H9 (cell line): ENCODE measurements at regions not wholly inside any gene's neighbourhood (a gene's known extent, or its start where the extent isn't known, plus 50 kb on each side); places are given as distances from the start of the nearest gene placed in this dataset.

Experiments used
- DNase-seq: peaks from one replicate; pipeline ENCODE4 v3.0.0-alpha.2; 2017
- H2AFZ ChIP-seq: one replicate; pipeline ENCODE4 v1.6.1; 2013; ENCODE audit warnings: mild to moderate bottlenecking, low read length, control low read depth, moderate library complexity
- H2AK5ac ChIP-seq: 2 replicates; pipeline ENCODE4 v1.6.1; 2013; ENCODE audit warnings: low read length, control low read depth, mixed read lengths; ENCODE audit not compliant: insufficient read length
- H2BK120ac ChIP-seq: one replicate; pipeline ENCODE4 v1.6.1; 2013; ENCODE audit warnings: low read depth, mild to moderate bottlenecking, low read length, control low read depth, inconsistent platforms; ENCODE audit not compliant: poor library complexity, severe bottlenecking
- H2BK12ac ChIP-seq: 2 replicates; pipeline ENCODE4 v1.6.1; 2013; ENCODE audit warnings: low read length, control low read depth, mixed read lengths, low read depth; ENCODE audit not compliant: insufficient read length
- H2BK15ac ChIP-seq: 2 replicates; pipeline ENCODE4 v1.6.1; 2013; ENCODE audit warnings: low read depth, low read length, control low read depth
- H2BK20ac ChIP-seq: one replicate; pipeline ENCODE4 v1.6.1; 2013; ENCODE audit warnings: low read depth, mild to moderate bottlenecking, low read length, control low read depth, inconsistent platforms; ENCODE audit not compliant: poor library complexity, severe bottlenecking
- H2BK5ac ChIP-seq: 2 replicates; pipeline ENCODE4 v1.6.1; 2013; ENCODE audit warnings: low read length, control low read depth, mixed read lengths; ENCODE audit not compliant: insufficient read length
- H3K14ac ChIP-seq: 2 replicates; pipeline ENCODE4 v1.6.1; 2013; ENCODE audit warnings: low read length, control low read depth; ENCODE audit not compliant: insufficient read depth
- H3K18ac ChIP-seq: 2 replicates; pipeline ENCODE4 v1.6.1; 2013; ENCODE audit warnings: low read depth, mild to moderate bottlenecking, mixed read lengths, low read length, control low read depth; ENCODE audit not compliant: insufficient read length
- H3K23ac ChIP-seq: 2 replicates; pipeline ENCODE4 v1.6.1; 2013; ENCODE audit warnings: low read length, control low read depth, mixed read lengths, low read depth; ENCODE audit not compliant: insufficient read length
- H3K23me2 ChIP-seq: 2 replicates; pipeline ENCODE4 v1.6.1; 2013; ENCODE audit warnings: low read depth, mild to moderate bottlenecking, mixed read lengths, low read length, control low read depth; ENCODE audit not compliant: insufficient read length, poor library complexity, severe bottlenecking
- H3K27ac ChIP-seq: 2 replicates; pipeline ENCODE4 v1.5.1; 2013; ENCODE audit warnings: low read length, control low read depth, mixed read lengths, low read depth; ENCODE audit not compliant: insufficient read length
- H3K27me3 ChIP-seq: 2 replicates; pipeline ENCODE4 v1.6.1; 2013; ENCODE audit warnings: low read length, control low read depth, inconsistent platforms; ENCODE audit not compliant: insufficient read depth
- H3K4ac ChIP-seq: 2 replicates; pipeline ENCODE4 v1.6.1; 2013; ENCODE audit warnings: low read depth, mild to moderate bottlenecking, control low read depth, inconsistent platforms, low read length, moderate library complexity
- H3K4me1 ChIP-seq: 2 replicates; pipeline ENCODE4 v1.6.1; 2013; ENCODE audit warnings: low read length, control low read depth, inconsistent platforms; ENCODE audit not compliant: insufficient read depth
- H3K4me2 ChIP-seq: 2 replicates; pipeline ENCODE4 v1.6.1; 2013; ENCODE audit warnings: low read length, control low read depth, mixed read lengths; ENCODE audit not compliant: insufficient read length, insufficient read depth
- H3K56ac ChIP-seq: 2 replicates; pipeline ENCODE4 v1.6.1; 2013; ENCODE audit warnings: low read depth, mild to moderate bottlenecking, mixed read lengths, low read length, control low read depth; ENCODE audit not compliant: insufficient read length
- H3K79me1 ChIP-seq: 2 replicates; pipeline ENCODE4 v1.6.1; 2013; ENCODE audit warnings: low read depth, mild to moderate bottlenecking, moderate library complexity, low read length, control low read depth, inconsistent platforms; ENCODE audit not compliant: insufficient read depth, poor library complexity, severe bottlenecking
- H3K79me2 ChIP-seq: 2 replicates; pipeline ENCODE4 v1.6.1; 2013; ENCODE audit warnings: low read length, control low read depth, inconsistent platforms; ENCODE audit not compliant: insufficient read depth
- H3K9ac ChIP-seq: 2 replicates; pipeline ENCODE4 v1.6.1; 2013; ENCODE audit warnings: low read length, control low read depth, mixed read lengths; ENCODE audit not compliant: insufficient read length; ENCODE audit errors: extremely low read depth
- H3K9me3 ChIP-seq: one replicate; pipeline ENCODE4 v1.6.1; 2013; ENCODE audit warnings: low read depth, low read length, inconsistent platforms; ENCODE audit not compliant: control insufficient read depth
- H3T11ph ChIP-seq: one replicate; pipeline ENCODE4 v1.6.1; 2013; ENCODE audit warnings: mild to moderate bottlenecking, low read length, control low read depth, inconsistent platforms
- H4K20me1 ChIP-seq: one replicate; pipeline ENCODE4 v1.6.1; 2013; ENCODE audit not compliant: control insufficient read depth, insufficient read length, insufficient read depth
- H4K5ac ChIP-seq: 2 replicates; pipeline ENCODE4 v1.6.1; 2013; ENCODE audit warnings: low read depth, mild to moderate bottlenecking, mixed read lengths, low read length, control low read depth; ENCODE audit not compliant: insufficient read length
- H4K8ac ChIP-seq: replicated peaks from 2 replicates; pipeline ENCODE4 v1.6.1; 2013; ENCODE audit warnings: low read length, control low read depth, mixed read lengths, low read depth; ENCODE audit not compliant: insufficient read length
- H4K91ac ChIP-seq: 2 replicates; pipeline ENCODE4 v1.6.1; 2013; ENCODE audit warnings: low read depth, mild to moderate bottlenecking, moderate library complexity, mixed read lengths, low read length, control low read depth; ENCODE audit not compliant: insufficient read length
- H3K27ac Mint-ChIP-seq, 3 experiments: 2 replicates in 2 of 3; 3 replicates in 1 of 3; pipeline ENCODE4 v1.8.0; 2020 to 2021; ENCODE audit warnings: mixed read lengths in 3 of 3, mild to moderate bottlenecking in 1 of 3, moderate library complexity in 1 of 3
- H3K27me3 Mint-ChIP-seq: 2 replicates; pipeline ENCODE4 v1.8.0; 2021; ENCODE audit warnings: low read depth, mild to moderate bottlenecking, moderate library complexity, mixed read lengths
- H3K36me3 Mint-ChIP-seq, 3 experiments: 2 replicates in 2 of 3; 3 replicates in 1 of 3; pipeline ENCODE4 v1.8.0; 2020 to 2021; ENCODE audit warnings: low read depth in 3 of 3, mixed read lengths in 3 of 3; ENCODE audit not compliant: insufficient read depth in 1 of 3
- H3K4me1 Mint-ChIP-seq, 2 experiments: 2 replicates each; pipeline ENCODE4 v1.8.0; 2020; ENCODE audit warnings: mixed read lengths in 2 of 2
- H3K4me3 Mint-ChIP-seq, 2 experiments: 2 replicates in 1 of 2; 3 replicates in 1 of 2; pipeline ENCODE4 v1.8.0; 2020 to 2021; ENCODE audit warnings: mild to moderate bottlenecking in 2 of 2, mixed read lengths in 2 of 2, moderate library complexity in 1 of 2
- H3K9me3 Mint-ChIP-seq, 2 experiments: 2 replicates in 1 of 2; 3 replicates in 1 of 2; pipeline ENCODE4 v1.8.0; 2020; ENCODE audit warnings: mild to moderate bottlenecking in 2 of 2, mixed read lengths in 2 of 2, moderate library complexity in 1 of 2
- CTCF ChIP-seq: fragments of 200-600 bp; sonication (generic); conservative IDR thresholded peaks from 3 replicates; pipeline ENCODE4 v1.8.0; 2021; ENCODE audit warnings: antibody characterized with exemption, mild to moderate bottlenecking
- WGBS: extraction: QIAGEN DNeasy Blood & Tissue Kit; methylation state at CpG from one replicate; pipeline ENCODE4 v1.1.7; 2013; ENCODE audit warnings: missing lambda C conversion rate, low lambda C conversion rate, mixed read lengths; ENCODE audit not compliant: insufficient read length; ENCODE audit errors: extremely low coverage; 5-methylcytosine and 5-hydroxymethylcytosine counted together

- H3K36me3 Mint-ChIP-seq, result no peaks in the 10 kb centered on the region
Observed at GRCh38 chr2:175687465-175687864, 314.6 kb downstream of the LNPK start.

More at GRCh38 chr2:175687465-175687864, 314.6 kb downstream of the LNPK start:
- DNase-seq, result no peak
- Histone ChIP-seq H3K56ac (no peak overlapping the region), H3K27ac (no peak overlapping the region), H2BK15ac (no peak overlapping the region), H2BK5ac (no peak overlapping the region), H4K20me1 (no peaks in the 10 kb centered on the region), H3K9me3 (no peaks in the 10 kb centered on the region), H3K9ac (no peak overlapping the region), H3K79me2 (no peaks in the 10 kb centered on the region), H3K23ac (no peak overlapping the region), H4K8ac (no peak overlapping the region), H3K18ac (no peak overlapping the region), H3K4me2 (no peak overlapping the region), H2BK12ac (no peak overlapping the region), H4K91ac (no peak overlapping the region), H3K79me1 (no peaks in the 10 kb centered on the region), H3T11ph (no peak overlapping the region), H3K4me1 (no peaks in the 10 kb centered on the region), H2AFZ (no peak overlapping the region), H2AK5ac (no peak overlapping the region), H3K23me2 (no peaks in the 10 kb centered on the region), H2BK20ac (no peak overlapping the region), H3K4ac (no peak overlapping the region), H3K14ac (no peak overlapping the region), H4K5ac (no peak overlapping the region), H3K27me3 (no peaks in the 10 kb centered on the region; the same call in 1 of the 2 replicates), H2BK120ac (no peak overlapping the region)
- H3K4me1 Mint-ChIP-seq, result no peaks in the 10 kb centered on the region
- no peak overlapping the region for H3K4me3 Mint-ChIP-seq
- TF ChIP-seq CTCF, result no peak
- no peaks in the 10 kb centered on the region for H3K9me3 Mint-ChIP-seq
- no CpG with 5 or more reads among the region's 6 CpGs for WGBS
- H3K27me3 Mint-ChIP-seq, result peaks cover 8% of the 10 kb centered on the region
- H3K27ac Mint-ChIP-seq, result no peak overlapping the region
